ENCODE measurements at regions not wholly inside any gene's neighbourhood (a gene's known extent, or its start where the extent isn't known, plus 50 kb on each side); places are given as distances from the start of the nearest gene placed in this dataset.

- TF ChIP-seq CTCF (IDR thresholded peaks at IDR 0.05) (no peak), POLR2A (IDR thresholded peaks at IDR 0.05) (no peak), POLR2AphosphoS5 (IDR thresholded peaks at IDR 0.05; ENCODE audit: insufficient read depth in 1 of 2, low read depth in 1 of 2) (no peak)
Observed at GRCh38 chr18:8942909-8943545, 159.5 kb upstream of the NDUFV2 start.
